Calu3 (cell line): ENCODE measurements at regions not wholly inside any gene's neighbourhood (a gene's known extent, or its start where the extent isn't known, plus 50 kb on each side); places are given as distances from the start of the nearest gene placed in this dataset.

ENCODE experiments used
- BruUV-seq: library from RNA; stranded (reverse); fragments of 400-500 nt; replicated peaks from 2 replicates; lab custom pipeline; 2021; lab: Mats Ljungman, UMichigan
- CTCF ChIA-PET: fragments of 300-600 bp; sonication (Branson Sonifier 250); formaldehyde crosslinking; loops from one replicate; lab custom pipeline; 2022; ENCODE audit warnings: antibody characterized with exemption; lab: Charles Lee
- DNase-seq: peaks from one replicate; pipeline ENCODE4 v3.0.0; 2022
- H3K27ac Mint-ChIP-seq: one replicate; pipeline ENCODE4 v1.8.0; 2022; ENCODE audit warnings: mixed read lengths; ENCODE audit not compliant: unreplicated experiment
- H3K27me3 Mint-ChIP-seq: one replicate; pipeline ENCODE4 v1.8.0; 2022; ENCODE audit warnings: mixed read lengths; ENCODE audit not compliant: unreplicated experiment
- H3K36me3 Mint-ChIP-seq: one replicate; pipeline ENCODE4 v1.8.0; 2022; ENCODE audit warnings: mild to moderate bottlenecking, moderate library complexity, mixed read lengths; ENCODE audit not compliant: insufficient read depth, unreplicated experiment
- H3K4me1 Mint-ChIP-seq: one replicate; pipeline ENCODE4 v1.8.0; 2022; ENCODE audit warnings: mild to moderate bottlenecking, low read depth, mixed read lengths; ENCODE audit not compliant: unreplicated experiment
- H3K4me3 Mint-ChIP-seq: one replicate; pipeline ENCODE4 v1.8.0; 2022; ENCODE audit warnings: mild to moderate bottlenecking, low read depth, moderate library complexity, mixed read lengths; ENCODE audit not compliant: unreplicated experiment
- H3K9me3 Mint-ChIP-seq: one replicate; pipeline ENCODE4 v1.8.0; 2022; ENCODE audit warnings: low read depth, mixed read lengths; ENCODE audit not compliant: unreplicated experiment
- intact Hi-C: fragments of 100-400 bp; cut with micrococcal nuclease; formaldehyde crosslinking; loops from one replicate; pipeline ENCODE4 v1.10.0; 2022; ENCODE audit not compliant: unreplicated experiment
- TF ChIP-seq, protein P1 (sequence below): fragments of 200-600 bp; IDR thresholded peaks from one replicate; pipeline ENCODE4 v1.8.0; 2022; ENCODE audit warnings: antibody characterized with exemption; ENCODE audit not compliant: unreplicated experiment

DNA sequence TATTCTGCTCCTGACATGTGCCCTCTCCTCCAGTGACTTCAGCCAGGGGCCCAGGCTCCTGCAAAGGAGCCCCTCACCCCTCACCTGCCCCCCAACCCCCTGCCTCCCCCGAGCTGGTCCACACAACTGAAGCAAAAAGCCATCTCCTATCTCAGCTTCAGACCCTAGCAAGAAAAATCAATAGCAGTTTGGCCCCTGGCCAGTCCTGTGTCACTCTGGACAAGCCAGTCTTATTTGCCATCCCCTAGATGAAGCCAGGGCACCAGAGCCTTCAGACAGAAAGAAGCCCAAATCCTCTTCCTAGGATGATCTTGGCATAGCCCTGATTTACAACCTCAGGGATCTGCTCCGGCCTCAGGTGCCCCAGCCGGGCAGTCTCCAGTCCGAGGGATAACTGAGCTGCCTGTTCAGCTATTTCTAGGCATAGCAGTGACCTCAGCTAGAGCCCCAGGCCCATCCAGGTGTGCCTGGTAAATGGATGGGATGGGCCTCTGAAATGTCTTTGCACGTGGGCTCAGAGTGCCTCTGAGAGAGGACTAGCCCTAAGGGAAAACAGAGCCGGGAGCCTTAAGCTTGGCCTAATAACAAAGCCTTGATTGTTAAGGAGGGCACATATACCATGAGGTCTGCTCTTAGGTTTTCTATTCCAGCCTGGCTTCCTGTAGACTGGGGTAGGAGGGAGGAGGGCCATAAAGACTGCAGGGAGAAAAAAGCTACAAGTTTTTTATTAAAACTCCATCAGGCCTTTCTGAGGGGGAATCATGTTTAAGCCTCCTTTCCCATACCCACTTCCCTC lies 242.0 kb downstream of the SHQ1 start:
- DNase-seq = peak; percentile 83
- intact Hi-C loops = no loop called here
- BruUV-seq = no TSS peak
- H3K36me3 Mint-ChIP-seq = no peaks in the 10 kb centered on the region
- no peaks in the 10 kb centered on the region for H3K4me1 Mint-ChIP-seq
- H3K9me3 Mint-ChIP-seq = no peaks in the 10 kb centered on the region
- H3K27ac Mint-ChIP-seq = no peak overlapping the region
- CTCF ChIA-PET = interaction anchor here (0.5 kb wide), 1 partner anchor 37 kb away, joined by 3 read pairs; no protein-coding TSS in a partner anchor
- TF ChIP-seq, protein P1, sequence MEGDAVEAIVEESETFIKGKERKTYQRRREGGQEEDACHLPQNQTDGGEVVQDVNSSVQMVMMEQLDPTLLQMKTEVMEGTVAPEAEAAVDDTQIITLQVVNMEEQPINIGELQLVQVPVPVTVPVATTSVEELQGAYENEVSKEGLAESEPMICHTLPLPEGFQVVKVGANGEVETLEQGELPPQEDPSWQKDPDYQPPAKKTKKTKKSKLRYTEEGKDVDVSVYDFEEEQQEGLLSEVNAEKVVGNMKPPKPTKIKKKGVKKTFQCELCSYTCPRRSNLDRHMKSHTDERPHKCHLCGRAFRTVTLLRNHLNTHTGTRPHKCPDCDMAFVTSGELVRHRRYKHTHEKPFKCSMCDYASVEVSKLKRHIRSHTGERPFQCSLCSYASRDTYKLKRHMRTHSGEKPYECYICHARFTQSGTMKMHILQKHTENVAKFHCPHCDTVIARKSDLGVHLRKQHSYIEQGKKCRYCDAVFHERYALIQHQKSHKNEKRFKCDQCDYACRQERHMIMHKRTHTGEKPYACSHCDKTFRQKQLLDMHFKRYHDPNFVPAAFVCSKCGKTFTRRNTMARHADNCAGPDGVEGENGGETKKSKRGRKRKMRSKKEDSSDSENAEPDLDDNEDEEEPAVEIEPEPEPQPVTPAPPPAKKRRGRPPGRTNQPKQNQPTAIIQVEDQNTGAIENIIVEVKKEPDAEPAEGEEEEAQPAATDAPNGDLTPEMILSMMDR = no peak
- peaks cover 22% of the 10 kb centered on the region for H3K27me3 Mint-ChIP-seq
- no peak overlapping the region for H3K4me3 Mint-ChIP-seq

DNA sequence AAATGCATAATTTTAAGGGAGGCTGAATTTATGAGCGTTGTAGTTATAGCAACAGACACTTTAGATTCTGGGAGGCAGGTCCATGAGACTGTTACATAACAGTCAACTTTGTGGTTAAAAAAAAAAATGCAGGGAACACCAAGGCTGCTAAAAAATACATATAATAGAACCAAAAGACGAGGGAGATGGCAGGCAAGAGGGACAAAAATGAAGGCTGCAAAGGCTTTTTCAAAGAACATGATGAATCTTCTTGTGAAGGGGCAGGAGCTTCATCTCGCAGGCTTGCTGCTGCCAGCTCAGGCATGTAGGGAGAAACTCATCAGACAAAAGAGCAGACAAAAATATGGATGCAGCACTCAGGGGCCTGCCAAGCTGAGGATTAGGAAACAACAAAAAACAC lies 243.9 kb downstream of the SHQ1 start:
- Mint-ChIP-seq H3K27ac (no peak overlapping the region), H3K9me3 (no peaks in the 10 kb centered on the region), H3K4me3 (no peak overlapping the region), H3K4me1 (no peaks in the 10 kb centered on the region), H3K36me3 (no peaks in the 10 kb centered on the region), H3K27me3 (peaks cover 41% of the 10 kb centered on the region)
- TF ChIP-seq, protein P1 = no peak
- CTCF ChIA-PET = no interaction called here
- intact Hi-C loops = no loop called here
- no peak for DNase-seq
- no TSS peak for BruUV-seq

DNA sequence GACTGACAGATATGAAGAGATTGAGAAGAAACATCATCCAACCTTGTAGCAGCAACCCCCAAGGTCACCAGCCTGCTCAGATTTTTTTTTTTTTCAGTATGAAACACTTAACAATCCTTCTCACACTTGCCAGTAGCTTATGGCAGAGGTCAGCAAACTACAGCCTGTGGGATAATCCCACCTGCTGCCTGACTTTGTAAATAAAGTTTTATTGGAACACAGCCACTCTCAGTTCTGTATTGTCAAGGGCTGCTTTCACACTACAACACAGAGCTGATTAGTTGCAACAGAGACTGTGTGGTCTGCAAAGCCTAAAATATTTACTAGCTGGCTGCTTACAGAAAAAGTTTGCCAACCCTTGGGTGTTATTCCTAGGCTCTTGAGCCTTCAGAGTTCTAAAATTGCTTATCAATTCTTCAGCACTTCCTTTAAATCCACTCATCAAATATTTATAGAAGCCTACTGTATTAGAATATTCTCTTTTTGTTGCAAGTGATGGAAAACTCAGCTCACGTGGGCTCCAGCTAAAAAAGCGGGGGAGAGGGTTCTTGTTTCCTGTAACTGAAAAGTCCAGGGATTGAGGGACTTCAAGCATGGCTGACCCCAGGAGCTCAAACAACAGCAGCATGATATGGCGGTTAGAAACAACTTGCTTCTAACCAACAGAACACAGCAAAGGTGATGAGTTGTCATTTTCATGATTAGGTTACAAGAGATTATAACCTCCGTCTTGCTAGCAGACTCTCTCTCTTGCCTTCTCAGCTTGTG lies 246.1 kb downstream of the SHQ1 start:
- DNase-seq = no peak
- Mint-ChIP-seq H3K27ac (no peak overlapping the region), H3K4me1 (no peaks in the 10 kb centered on the region), H3K27me3 (peaks cover 58% of the 10 kb centered on the region), H3K4me3 (no peak overlapping the region), H3K9me3 (no peaks in the 10 kb centered on the region), H3K36me3 (no peaks in the 10 kb centered on the region)
- TF ChIP-seq, protein P1 = no peak
- CTCF ChIA-PET = interaction anchor here (0.7 kb wide), 4 partner anchors 21 to 1175 kb away, joined by 3 to 7 read pairs (median 4); no protein-coding TSS in a partner anchor
- intact Hi-C loops = no loop called here
- BruUV-seq = no TSS peak

DNA sequence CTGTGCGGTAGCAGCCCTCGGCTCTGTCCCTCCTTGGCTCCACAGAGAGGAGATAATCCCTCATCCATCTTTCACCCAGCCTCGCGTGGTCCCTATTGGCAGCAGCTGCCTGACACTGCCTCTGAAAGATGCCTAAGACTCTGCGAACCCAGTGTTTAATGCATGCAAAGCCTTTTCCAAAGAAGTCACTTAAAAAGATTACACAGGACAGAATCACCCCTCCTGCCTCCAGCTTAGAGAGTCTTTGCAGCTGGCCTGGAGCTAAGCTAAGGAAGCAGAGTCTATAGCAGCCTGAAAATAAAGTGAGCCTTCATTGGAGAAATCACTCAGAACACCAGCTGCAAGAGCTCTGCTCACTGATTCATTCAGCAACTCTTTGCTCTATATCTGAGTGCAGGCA lies 247.2 kb downstream of the SHQ1 start:
- TF ChIP-seq, protein P1 = no peak
- H3K36me3 Mint-ChIP-seq = no peaks in the 10 kb centered on the region
- H3K27ac Mint-ChIP-seq = no peak overlapping the region
- peaks cover 63% of the 10 kb centered on the region for H3K27me3 Mint-ChIP-seq
- no peaks in the 10 kb centered on the region for H3K9me3 Mint-ChIP-seq
- intact Hi-C loops = no loop called here
- no TSS peak for BruUV-seq
- H3K4me3 Mint-ChIP-seq = no peak overlapping the region
- H3K4me1 Mint-ChIP-seq = no peaks in the 10 kb centered on the region
- DNase-seq = no peak
- CTCF ChIA-PET = no interaction called here
